ENCODE measurements at regions not wholly inside any gene's neighbourhood (a gene's known extent, or its start where the extent isn't known, plus 50 kb on each side); places are given as distances from the start of the nearest gene placed in this dataset.

DNA sequence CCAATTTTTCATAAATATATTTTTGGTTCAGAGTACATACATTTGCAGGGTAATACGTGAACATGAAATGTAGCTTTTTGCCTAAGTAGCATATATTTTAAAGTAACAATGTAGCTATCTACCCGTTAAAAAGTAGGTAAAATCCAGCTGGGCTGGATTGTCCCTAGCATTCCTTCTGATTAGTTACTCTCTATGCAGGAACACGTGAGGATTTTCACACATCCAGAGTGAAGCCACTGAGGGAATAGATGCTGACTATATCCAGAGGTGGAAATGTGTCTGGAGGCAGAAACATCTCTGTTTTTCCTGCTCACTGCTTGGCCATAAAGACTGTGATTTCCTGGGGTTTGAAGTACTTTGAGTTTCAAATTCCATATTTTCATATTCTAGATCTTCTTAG lies 338.9 kb upstream of the KIAA1217 start:
- TF ChIP-seq, protein P1, sequence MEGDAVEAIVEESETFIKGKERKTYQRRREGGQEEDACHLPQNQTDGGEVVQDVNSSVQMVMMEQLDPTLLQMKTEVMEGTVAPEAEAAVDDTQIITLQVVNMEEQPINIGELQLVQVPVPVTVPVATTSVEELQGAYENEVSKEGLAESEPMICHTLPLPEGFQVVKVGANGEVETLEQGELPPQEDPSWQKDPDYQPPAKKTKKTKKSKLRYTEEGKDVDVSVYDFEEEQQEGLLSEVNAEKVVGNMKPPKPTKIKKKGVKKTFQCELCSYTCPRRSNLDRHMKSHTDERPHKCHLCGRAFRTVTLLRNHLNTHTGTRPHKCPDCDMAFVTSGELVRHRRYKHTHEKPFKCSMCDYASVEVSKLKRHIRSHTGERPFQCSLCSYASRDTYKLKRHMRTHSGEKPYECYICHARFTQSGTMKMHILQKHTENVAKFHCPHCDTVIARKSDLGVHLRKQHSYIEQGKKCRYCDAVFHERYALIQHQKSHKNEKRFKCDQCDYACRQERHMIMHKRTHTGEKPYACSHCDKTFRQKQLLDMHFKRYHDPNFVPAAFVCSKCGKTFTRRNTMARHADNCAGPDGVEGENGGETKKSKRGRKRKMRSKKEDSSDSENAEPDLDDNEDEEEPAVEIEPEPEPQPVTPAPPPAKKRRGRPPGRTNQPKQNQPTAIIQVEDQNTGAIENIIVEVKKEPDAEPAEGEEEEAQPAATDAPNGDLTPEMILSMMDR (IDR thresholded peaks at IDR 0.05; ENCODE audit: borderline replicate concordance, extremely low read depth, low read length, poor library complexity, severe bottlenecking), result no peak
- no peak for TF ChIP-seq EZH2 (IDR thresholded peaks at IDR 0.05; ENCODE audit: borderline replicate concordance, low read depth, low read length, severe bottlenecking)

Measured in DND-41 (cell line).